GM13977 (cell line): ENCODE measurements at regions not wholly inside any gene's neighbourhood (a gene's known extent, or its start where the extent isn't known, plus 50 kb on each side); places are given as distances from the start of the nearest gene placed in this dataset.

Source experiments
- DNase-seq: peaks from one replicate; pipeline ENCODE4 v3.0.0; 2012; ENCODE audit warnings: low spot score
- in situ Hi-C: fragments of 300-500 bp; cut with MboI; formaldehyde crosslinking; loops from one replicate; pipeline ENCODE4 v1.12.0; 2022; ENCODE audit warnings: low sequenced_read_pairs, low pct_unique_long_range_greater_than_20kb, mixed read lengths, inconsistent platforms; ENCODE audit not compliant: unreplicated experiment
- TF ChIP-seq, protein P1 (sequence below): IDR thresholded peaks from 2 replicates; pipeline ENCODE4 v1.5.1; 2012; ENCODE audit warnings: mild to moderate bottlenecking, control low read depth; ENCODE audit not compliant: insufficient read depth; ENCODE audit errors: extremely low read depth, missing control alignments

DNA sequence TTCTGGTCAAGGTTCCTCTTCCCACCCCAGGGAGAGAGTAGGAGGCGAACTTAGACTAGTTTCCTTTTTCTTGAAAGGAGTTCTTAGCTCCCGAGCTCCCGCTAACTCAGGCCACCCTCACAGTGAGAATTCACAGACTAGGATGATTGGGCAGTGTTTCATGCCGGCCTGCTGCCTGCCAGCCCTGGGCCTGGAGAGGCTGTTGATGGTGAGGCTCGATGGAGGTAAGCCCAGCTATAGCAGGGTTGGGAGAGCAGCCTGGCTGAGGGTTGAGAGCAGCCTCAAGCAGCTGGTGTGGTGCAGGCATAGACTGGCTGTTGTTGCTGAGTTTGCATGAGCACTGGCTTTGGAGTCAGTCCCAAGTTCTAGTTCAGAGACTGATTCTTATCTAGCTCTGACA, 274.4 kb downstream of the MATN1 start:
- DNase-seq, result no peak
- in situ Hi-C loops, result no loop called here
- TF ChIP-seq, protein P1, sequence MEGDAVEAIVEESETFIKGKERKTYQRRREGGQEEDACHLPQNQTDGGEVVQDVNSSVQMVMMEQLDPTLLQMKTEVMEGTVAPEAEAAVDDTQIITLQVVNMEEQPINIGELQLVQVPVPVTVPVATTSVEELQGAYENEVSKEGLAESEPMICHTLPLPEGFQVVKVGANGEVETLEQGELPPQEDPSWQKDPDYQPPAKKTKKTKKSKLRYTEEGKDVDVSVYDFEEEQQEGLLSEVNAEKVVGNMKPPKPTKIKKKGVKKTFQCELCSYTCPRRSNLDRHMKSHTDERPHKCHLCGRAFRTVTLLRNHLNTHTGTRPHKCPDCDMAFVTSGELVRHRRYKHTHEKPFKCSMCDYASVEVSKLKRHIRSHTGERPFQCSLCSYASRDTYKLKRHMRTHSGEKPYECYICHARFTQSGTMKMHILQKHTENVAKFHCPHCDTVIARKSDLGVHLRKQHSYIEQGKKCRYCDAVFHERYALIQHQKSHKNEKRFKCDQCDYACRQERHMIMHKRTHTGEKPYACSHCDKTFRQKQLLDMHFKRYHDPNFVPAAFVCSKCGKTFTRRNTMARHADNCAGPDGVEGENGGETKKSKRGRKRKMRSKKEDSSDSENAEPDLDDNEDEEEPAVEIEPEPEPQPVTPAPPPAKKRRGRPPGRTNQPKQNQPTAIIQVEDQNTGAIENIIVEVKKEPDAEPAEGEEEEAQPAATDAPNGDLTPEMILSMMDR, result no peak

DNA sequence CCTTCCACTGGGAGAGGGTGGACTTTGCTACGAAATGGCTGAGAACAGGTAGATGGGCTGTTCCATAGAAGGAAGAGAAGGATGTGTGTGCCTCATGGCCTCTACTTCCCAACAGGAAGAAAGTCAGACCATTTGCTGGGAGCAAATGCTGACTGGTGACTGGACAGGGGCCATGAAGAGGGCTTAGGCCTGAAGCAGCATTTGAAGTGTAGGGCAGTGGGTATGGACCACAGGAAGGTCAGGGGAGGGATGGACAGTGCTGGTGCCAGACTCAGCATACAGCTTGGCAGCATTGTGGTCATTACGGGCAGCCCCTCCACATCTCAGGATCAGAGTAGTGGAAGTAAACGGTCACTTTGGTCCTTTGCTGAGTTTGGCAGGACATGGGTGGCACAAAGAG, 275.7 kb downstream of the MATN1 start:
- DNase-seq, result no peak
- in situ Hi-C loops, result no loop called here

DNA sequence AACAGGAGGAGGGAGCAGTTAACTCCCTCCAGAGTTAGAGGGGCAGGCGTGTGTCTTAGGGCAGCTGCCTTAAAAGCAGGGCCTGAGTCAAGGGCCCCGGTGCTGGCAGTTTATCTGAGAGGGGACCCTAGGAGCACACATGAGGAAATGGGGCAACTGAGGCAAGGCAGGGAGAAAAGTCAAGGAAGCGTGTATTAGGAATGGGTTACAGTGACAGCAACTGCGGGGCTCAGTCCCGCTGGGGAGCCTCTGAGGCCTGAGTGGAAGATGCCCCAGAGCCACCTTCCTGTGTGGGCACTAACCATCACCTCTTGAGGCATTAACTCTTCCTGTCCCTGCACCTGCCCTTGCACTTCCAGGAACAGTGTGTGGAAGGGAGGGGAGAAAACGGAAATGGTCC, 276.3 kb downstream of the MATN1 start:
- DNase-seq, result no peak
- in situ Hi-C loops, result no loop called here
- TF ChIP-seq, protein P1, result no peak

More for the DNA sequence above, 275.7 kb downstream of the MATN1 start:
- TF ChIP-seq, protein P1, result no peak

DNA sequence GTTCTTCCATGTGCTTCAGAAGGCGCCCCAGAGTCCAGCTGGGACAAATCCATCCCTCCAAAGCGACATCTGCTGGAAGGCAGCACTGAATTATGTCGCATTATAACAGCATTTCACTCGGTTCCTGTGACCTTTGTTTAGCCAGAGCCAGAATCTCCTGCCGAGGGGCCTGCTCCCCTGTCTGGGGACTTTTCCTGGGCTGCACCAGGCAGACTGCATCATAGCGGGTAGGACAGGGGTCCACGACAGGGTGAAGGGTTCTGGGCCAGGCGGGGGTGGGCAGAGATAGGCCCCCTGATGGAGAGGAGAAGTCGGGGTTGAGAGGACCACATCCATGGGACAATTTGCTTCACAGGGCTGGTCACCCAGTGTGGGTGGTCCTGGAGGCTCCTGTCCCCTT, 276.9 kb downstream of the MATN1 start:
- in situ Hi-C loops, result no loop called here
- TF ChIP-seq, protein P1, result no peak

DNA sequence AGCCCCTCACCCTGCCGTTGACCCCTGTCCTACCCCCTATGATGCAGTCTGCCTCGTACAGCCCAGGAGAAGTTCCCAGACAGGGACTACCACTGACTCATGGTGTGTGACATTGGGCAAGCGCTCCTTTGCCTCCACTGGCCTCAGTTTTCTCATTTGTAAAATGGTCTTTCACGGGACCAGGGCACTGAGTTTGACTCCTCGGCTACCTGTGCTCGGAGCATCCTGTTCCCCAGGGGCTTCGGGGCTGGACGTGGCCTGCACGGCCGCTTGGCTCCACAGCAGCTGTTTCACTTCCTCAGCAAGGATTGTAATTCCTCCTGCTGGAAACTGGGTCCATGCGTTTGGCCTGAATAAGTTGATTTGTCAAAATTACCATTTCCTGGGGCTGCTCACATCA, 277.3 kb downstream of the MATN1 start:
- in situ Hi-C loops, result no loop called here
- no peak for DNase-seq
- TF ChIP-seq, protein P1, result no peak

More for the DNA sequence above, 276.9 kb downstream of the MATN1 start:
- DNase-seq, result no peak

DNA sequence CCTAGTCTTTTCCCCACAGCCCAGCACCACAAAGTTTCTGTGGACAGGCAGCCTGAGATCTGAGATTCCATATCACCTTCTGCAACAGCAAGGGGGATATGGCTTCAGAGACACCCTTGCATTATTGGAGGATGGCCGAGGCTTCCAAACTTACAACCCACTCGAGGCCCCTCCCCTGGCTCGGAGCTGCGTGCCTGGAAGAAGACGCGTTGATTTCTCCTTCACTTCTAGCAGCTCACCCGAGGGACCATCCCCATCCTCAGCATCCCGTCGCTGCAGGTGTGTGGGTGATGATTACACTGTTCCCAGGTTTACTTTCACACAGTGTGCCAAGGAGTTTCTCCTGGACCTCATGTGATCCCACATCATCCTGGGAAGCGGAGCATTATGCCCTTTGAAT, 277.9 kb downstream of the MATN1 start:
- no peak for DNase-seq
- TF ChIP-seq, protein P1, result no peak
- in situ Hi-C loops, result no loop called here

DNA sequence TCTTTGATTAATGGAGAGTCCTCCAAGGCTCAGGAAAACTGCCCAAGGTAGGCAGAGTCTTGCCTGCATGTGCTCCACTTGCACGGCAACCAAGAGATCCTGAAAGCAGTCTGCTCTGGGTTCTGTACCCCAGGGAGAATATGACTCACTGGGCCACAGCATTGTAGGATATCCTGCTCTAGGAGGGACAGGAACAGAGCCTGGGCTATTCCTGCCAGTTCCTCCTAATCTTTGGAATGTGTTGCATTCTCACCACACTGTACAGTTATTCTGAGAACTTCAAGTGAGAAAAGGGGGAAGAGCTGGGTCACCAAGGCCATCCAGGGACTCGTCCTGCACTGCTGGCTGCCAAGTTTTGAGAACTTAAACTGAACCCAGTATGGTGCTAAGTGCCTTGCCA, 278.5 kb downstream of the MATN1 start:
- in situ Hi-C loops, result no loop called here
- no peak for DNase-seq
- TF ChIP-seq, protein P1, result no peak
